ENCODE measurements at regions not wholly inside any gene's neighbourhood (a gene's known extent, or its start where the extent isn't known, plus 50 kb on each side); places are given as distances from the start of the nearest gene placed in this dataset.
"Not testable (repeated sequence)": the region's sequence is repeated elsewhere in the genome, so short reads cannot be mapped to it uniquely, and the experiment has no call there.

- DNase-seq (ENCODE audit: low spot score): no peak
Measured at GRCh38 chr2:14428056-14428455, 204.5 kb upstream of the LRATD1 start.

- DNase-seq (ENCODE audit: low spot score): no peak
Measured at GRCh38 chr2:14433946-14434495, 198.5 kb upstream of the LRATD1 start.

DNA sequence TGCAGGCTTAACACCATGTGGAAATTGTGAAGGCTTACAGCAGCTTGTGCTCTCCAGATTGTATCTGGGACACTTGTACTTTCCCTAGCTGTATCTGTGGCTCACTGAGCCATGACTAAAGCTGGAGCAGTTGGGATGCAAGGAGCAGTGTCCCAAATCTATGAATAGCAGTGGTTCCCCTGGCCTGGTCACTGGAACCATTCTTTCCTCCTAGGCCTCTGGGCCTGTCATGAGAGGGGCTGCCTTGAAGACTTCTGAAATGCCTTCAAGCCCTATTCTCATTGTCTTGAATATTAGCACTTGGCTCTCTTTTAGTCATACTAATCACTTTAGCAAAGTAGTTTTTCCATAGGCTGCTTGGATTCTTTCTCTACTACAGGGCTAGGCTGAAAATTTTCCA lies 186.8 kb upstream of the LRATD1 start:
- DNase-seq (ENCODE audit: low spot score): no peak

GRCh38 chr2:14448340-14448739 lies 184.2 kb upstream of the LRATD1 start:
- DNase-seq (ENCODE audit: low spot score): no peak

GRCh38 chr2:14451312-14451711 lies 181.2 kb upstream of the LRATD1 start:
- DNase-seq (ENCODE audit: low spot score): no peak

- DNase-seq (ENCODE audit: low spot score): no peak
Measured at GRCh38 chr2:14454202-14454601, 178.3 kb upstream of the LRATD1 start.

GRCh38 chr2:14459786-14460325 lies 172.7 kb upstream of the LRATD1 start:
- DNase-seq (ENCODE audit: low spot score): no peak

DNA sequence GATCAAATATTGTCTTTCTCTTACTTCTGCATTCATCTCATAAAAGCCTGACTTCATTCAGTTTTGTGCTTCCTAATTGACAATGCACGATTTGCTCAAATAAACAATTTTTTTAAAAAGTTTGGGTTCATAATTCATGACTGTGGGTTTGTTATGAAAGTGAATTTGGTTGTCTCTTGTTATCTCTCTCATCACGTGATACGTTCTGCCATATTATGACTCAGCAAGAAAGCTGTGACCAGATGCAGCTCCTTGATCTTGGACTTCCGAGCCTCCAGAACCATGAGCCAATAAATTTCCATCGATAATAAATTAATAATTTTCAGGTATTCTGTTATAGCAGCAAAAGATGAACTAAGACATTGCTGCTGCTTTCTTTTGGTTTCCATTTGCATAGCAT lies 156.5 kb upstream of the LRATD1 start:
- DNase-seq (ENCODE audit: low spot score): no peak

GRCh38 chr2:14479486-14479885 lies 153.0 kb upstream of the LRATD1 start:
- no peak for DNase-seq (ENCODE audit: low spot score)

DNA sequence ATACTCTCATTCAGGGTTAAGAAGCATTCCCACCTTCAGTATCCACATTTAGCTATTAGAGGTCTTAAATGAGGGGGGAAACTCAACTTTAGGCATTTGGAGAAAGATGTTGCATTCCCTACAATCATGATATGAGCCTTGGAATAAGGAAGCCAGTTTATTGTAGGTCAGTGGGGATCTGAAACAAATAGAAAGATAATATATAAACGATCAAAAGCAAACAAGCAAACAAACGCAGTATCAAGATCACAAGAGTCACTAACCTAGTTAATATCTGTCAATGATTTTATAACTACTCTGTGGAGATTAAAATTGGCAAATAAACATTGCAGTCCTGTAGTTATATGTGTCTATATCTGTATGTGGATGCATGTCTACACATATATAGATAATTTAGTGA lies 152.4 kb upstream of the LRATD1 start:
- no peak for DNase-seq (ENCODE audit: low spot score)

DNA sequence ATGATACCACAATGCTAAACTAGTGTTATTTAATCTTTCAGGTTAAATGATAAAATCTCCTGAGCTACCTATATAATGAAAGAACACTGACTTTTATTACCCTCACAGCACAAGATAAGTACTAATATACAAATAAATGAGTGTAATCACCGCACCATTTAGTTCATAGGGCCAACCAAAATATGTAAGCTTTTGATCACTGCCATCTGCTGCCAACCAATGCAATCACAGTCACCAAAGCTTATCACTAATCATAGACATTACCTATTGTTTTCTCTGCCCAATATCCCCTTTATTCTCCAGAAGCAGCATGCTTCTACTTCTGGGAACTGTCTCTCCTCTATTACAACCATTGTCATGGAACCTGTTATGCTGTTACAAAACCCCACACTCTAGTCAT lies 151.6 kb upstream of the LRATD1 start:
- no peak for DNase-seq (ENCODE audit: low spot score)

DNA sequence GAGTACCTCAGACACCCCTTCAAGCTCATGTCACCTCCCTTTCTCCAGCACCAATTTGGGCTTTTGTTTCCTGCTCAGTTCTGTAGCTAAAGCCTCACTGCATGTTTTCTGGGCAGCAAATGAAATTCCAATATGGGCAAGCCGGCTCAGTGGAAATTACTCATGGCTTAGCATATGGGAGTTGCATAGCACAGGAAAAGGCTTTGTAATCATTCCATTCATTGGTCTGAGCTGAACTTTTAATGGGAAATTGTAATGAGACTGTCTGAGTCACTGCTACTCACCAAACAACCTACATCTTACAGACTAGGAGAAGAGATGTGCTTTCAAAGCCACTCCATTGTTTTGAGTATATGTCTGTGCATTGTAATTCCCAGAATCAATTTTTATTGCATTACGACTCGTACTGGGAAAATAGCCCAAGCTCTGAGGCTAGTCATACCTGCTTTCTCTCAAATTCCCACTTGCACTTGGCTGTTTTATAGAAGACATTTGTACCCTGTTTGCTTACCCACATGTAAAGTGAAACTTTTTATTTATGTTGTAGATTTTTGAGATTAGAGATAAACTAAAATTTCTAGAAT lies 139.5 kb upstream of the LRATD1 start:
- DNase-seq (ENCODE audit: low spot score): no peak

- no peak for DNase-seq (ENCODE audit: low spot score)
Measured at GRCh38 chr2:14494759-14495158, 137.8 kb upstream of the LRATD1 start.

DNA sequence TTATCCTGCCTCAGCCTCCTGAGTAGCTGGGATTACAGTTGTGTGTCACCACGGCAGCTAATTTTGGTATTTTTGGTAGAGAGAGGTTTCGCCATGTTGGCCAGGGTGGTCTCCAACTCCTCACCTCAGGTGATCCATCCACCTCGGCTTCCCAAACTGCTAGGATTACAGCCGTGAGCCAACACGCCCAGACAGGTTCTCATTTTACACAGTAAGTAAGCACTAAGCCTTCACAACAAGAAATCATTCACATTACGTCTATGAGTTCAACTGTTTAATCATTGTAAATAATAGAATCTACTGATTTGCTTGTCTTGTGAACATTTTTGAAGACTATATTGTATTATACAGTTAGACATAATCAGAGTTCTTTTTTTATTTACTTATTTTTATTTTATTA lies 131.5 kb upstream of the LRATD1 start:
- no peak for DNase-seq (ENCODE audit: low spot score)

DNA sequence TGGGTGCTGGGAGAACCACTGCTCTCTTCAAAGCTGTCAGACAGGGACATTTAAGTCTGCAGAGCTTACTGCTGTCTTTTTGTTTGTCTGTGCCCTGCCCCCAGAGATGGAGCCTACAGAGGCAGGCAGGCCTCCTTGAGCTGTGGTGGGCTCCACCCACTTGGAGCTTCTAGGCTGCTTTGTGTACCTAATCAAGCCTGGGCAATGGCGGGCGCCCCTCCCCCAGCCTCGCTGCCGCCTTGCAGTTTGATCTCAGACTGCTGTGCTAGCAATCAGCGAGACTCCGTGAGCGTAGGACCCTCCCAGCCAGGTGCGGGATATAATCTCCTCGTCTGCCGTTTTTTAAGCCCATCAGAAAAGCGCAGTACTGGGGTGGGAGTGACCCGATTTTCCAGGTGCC lies 125.6 kb upstream of the LRATD1 start:
- DNase-seq (ENCODE audit: low spot score): not testable (repeated sequence)

DNA sequence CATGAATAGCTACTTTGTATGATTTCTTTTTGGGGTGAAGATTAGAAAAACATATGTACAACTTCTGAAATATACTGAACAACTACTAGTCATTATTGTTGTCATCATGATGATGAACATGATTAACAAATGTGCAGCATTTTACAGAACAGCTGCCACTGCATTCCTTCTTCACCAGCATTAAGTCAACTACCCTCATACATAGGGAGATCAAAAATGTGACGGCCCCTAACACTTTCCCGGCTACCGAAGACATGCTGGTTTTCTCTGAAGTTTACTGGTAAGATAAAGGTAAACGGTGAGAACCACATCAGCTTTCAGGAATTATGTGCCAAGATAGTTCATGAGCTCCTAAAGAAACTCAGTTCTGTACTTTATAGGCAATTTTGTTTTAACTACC lies 121.0 kb upstream of the LRATD1 start:
- no peak for DNase-seq (ENCODE audit: low spot score)

GRCh38 chr2:14513903-14514302 lies 118.6 kb upstream of the LRATD1 start:
- no peak for DNase-seq (ENCODE audit: low spot score)

- DNase-seq (ENCODE audit: low spot score): no peak
Measured at GRCh38 chr2:14516844-14517243, 115.7 kb upstream of the LRATD1 start.

- DNase-seq (ENCODE audit: low spot score): no peak
Measured at GRCh38 chr2:14517731-14518130, 114.8 kb upstream of the LRATD1 start.

DNA sequence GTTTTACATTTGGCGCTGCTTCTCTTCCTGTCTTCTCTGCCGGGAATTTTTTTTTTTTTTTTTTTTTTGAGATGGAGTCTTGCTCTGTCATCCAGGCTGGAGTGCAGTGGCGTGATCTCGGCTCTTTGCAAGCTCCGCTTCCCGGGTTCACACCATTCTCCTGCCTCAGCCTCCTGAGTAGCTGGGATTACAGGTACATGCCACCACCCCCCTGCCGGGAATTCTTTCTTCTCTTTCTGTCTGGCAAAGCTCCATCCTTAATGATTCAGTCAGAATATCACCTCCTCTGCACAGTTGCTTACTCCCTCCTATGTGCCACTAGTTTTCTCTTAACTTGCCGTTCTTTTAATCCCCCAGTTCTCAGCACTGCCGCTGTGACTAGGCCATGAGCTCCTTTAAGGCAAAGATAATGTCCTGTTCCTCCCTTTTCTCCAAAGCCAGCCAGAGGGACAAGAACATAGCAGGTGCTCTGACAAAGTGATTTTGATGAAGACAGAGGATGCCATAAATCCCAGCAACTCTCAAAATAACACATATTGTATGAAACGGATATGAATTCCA lies 112.1 kb upstream of the LRATD1 start:
- no peak for DNase-seq (ENCODE audit: low spot score)

DNA sequence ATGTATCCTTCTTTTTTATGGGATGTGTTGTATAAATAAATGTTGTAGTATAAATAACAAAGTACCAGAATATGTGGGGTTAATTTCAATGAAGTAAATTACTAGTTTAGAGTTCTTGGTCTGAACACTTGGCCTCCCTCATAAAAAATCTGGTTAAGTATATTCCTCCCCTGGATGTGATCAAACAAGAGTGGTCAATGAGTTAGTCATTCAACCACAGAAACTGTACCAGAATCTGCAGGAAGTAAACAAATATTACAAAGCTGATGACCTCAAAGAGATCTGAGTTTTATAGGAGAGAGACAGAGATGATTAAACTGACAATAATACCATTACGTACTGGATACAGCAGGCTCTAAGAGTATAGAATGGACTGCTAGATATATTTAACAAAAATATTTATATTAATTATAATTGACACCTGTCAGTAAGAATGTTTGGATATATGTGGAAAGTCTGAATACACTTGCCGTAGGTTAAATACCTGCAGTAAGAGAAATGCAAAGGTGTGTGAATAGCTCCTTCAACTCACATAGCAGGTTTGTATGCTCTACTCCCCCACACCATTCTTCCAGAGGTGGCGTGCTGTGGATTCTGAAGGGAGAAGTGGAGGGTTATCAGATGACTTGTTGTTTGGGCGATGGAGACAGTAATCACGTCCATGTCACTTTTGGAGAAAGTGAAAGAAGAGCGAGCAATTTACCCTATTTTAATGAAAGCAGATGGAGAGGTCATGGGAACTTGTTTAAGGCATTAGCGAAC lies 108.3 kb upstream of the LRATD1 start:
- no peak for DNase-seq (ENCODE audit: low spot score)

- DNase-seq (ENCODE audit: low spot score): no peak
Measured at GRCh38 chr2:14524803-14525080, 107.8 kb upstream of the LRATD1 start.

DNA sequence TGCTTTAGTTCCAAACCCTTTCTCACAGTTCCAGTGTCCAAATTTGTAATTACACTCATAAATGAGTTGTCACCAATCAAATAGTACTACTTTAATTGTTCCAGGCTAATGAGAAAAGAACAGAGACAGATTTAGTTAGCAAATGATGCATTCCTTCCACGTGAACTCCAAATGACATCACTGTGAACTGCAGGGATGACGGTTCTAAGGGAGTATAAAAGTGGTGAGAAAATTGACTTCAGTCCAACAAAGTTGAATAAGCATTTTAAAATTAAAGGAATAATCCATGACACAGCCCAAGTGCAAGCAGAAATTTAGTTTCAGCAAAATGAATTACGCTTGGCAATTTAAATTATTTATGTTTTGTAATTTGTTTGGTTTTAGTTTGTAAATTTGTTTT lies 102.0 kb upstream of the LRATD1 start:
- DNase-seq (ENCODE audit: low spot score): no peak
